ENCODE measurements at regions not wholly inside any gene's neighbourhood (a gene's known extent, or its start where the extent isn't known, plus 50 kb on each side); places are given as distances from the start of the nearest gene placed in this dataset.

GRCh38 chr5:72597456-72597948, 90.3 kb upstream of the ZNF366 start:
- TF ChIP-seq, protein P1, sequence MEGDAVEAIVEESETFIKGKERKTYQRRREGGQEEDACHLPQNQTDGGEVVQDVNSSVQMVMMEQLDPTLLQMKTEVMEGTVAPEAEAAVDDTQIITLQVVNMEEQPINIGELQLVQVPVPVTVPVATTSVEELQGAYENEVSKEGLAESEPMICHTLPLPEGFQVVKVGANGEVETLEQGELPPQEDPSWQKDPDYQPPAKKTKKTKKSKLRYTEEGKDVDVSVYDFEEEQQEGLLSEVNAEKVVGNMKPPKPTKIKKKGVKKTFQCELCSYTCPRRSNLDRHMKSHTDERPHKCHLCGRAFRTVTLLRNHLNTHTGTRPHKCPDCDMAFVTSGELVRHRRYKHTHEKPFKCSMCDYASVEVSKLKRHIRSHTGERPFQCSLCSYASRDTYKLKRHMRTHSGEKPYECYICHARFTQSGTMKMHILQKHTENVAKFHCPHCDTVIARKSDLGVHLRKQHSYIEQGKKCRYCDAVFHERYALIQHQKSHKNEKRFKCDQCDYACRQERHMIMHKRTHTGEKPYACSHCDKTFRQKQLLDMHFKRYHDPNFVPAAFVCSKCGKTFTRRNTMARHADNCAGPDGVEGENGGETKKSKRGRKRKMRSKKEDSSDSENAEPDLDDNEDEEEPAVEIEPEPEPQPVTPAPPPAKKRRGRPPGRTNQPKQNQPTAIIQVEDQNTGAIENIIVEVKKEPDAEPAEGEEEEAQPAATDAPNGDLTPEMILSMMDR (IDR thresholded peaks at IDR 0.05) = no peak
- no peak for TF ChIP-seq POLR2A (IDR thresholded peaks at IDR 0.05)

All from thyroid gland (tissue), 4 donors.